HEK293T (cell line): ENCODE measurements at regions not wholly inside any gene's neighbourhood (a gene's known extent, or its start where the extent isn't known, plus 50 kb on each side); places are given as distances from the start of the nearest gene placed in this dataset.
"Not testable (repeated sequence)": the region's sequence is repeated elsewhere in the genome, so short reads cannot be mapped to it uniquely, and the experiment has no call there.

Experiments
- CTCF ChIA-PET: fragments of 350-600 bp; formaldehyde crosslinking; extraction: SDS; loops from one replicate; lab custom pipeline; 2021; ENCODE audit warnings: antibody characterized with exemption, inconsistent platforms; lab: Yijun Ruan, JAX
- POLR2A ChIA-PET: fragments of 350-600 bp; formaldehyde crosslinking; extraction: SDS; loops from one replicate; lab custom pipeline; 2020; ENCODE audit warnings: antibody characterized with exemption, inconsistent platforms; lab: Yijun Ruan, JAX
- DNase-seq: peaks from one replicate; pipeline ENCODE4 v3.0.0; 2012; ENCODE audit warnings: mixed read lengths; ENCODE audit errors: extremely low spot score
- ARNT ChIP-seq: fragments of 450-650 bp; IDR thresholded peaks from 2 replicates; pipeline ENCODE4 v1.6.1; 2017; ENCODE audit warnings: mild to moderate bottlenecking
- BHLHE40 ChIP-seq: fragments of 450-650 bp; IDR thresholded peaks from 2 replicates; pipeline ENCODE4 v1.6.1; 2016; ENCODE audit warnings: mild to moderate bottlenecking, moderate library complexity, borderline replicate concordance
- CTBP1 ChIP-seq: fragments of 450-650 bp; IDR thresholded peaks from 2 replicates; pipeline ENCODE4 v1.6.1; 2016; ENCODE audit warnings: borderline replicate concordance
- ELF4 ChIP-seq: fragments of 450-650 bp; IDR thresholded peaks from 2 replicates; pipeline ENCODE4 v1.6.1; 2017; ENCODE audit warnings: antibody characterized with exemption
- FOXA1 ChIP-seq: fragments of 450-650 bp; IDR thresholded peaks from 2 replicates; pipeline ENCODE4 v1.6.1; 2016; ENCODE audit warnings: mild to moderate bottlenecking
- FOXK2 ChIP-seq: fragments of 450-650 bp; IDR thresholded peaks from 2 replicates; pipeline ENCODE4 v1.6.1; 2016; ENCODE audit warnings: mild to moderate bottlenecking
- FOXM1 ChIP-seq: fragments of 450-650 bp; IDR thresholded peaks from 2 replicates; pipeline ENCODE4 v1.6.1; 2017; ENCODE audit warnings: mild to moderate bottlenecking, borderline replicate concordance
- HDGF ChIP-seq: fragments of 450-650 bp; IDR thresholded peaks from 2 replicates; pipeline ENCODE4 v1.6.1; 2017; ENCODE audit warnings: antibody characterized with exemption, borderline replicate concordance
- L3MBTL2 ChIP-seq: fragments of 450-650 bp; conservative IDR thresholded peaks from 2 replicates; pipeline ENCODE4 v1.6.1; 2016; ENCODE audit warnings: mild to moderate bottlenecking
- LEF1 ChIP-seq: fragments of 450-650 bp; IDR thresholded peaks from 2 replicates; pipeline ENCODE4 v1.6.1; 2017; ENCODE audit warnings: mild to moderate bottlenecking, borderline replicate concordance
- NFRKB ChIP-seq: fragments of 450-650 bp; IDR thresholded peaks from 2 replicates; pipeline ENCODE4 v1.6.1; 2016; ENCODE audit warnings: mild to moderate bottlenecking, moderate library complexity
- PKNOX1 ChIP-seq: fragments of 450-650 bp; IDR thresholded peaks from 2 replicates; pipeline ENCODE4 v1.6.1; 2016
- SP1 ChIP-seq: fragments of 450-650 bp; IDR thresholded peaks from 2 replicates; pipeline ENCODE4 v1.6.1; 2017
- SUZ12 ChIP-seq: fragments of 450-650 bp; IDR thresholded peaks from 2 replicates; pipeline ENCODE4 v1.6.1; 2016; ENCODE audit warnings: mild to moderate bottlenecking
- TARDBP ChIP-seq: fragments of 450-650 bp; IDR thresholded peaks from 2 replicates; pipeline ENCODE4 v1.6.1; 2016
- ZNF384 ChIP-seq: fragments of 450-650 bp; IDR thresholded peaks from 2 replicates; pipeline ENCODE4 v1.6.1; 2016

GRCh38 chr5:119951330-119951934 lies 322.1 kb downstream of the FAM170A start:
- TF ChIP-seq LEF1 (no peak), FOXM1 (no peak), HDGF (no peak), ELF4 (no peak), ZNF384 (no peak), NFRKB (no peak), SP1 (no peak), BHLHE40 (no peak), PKNOX1 (no peak), CTBP1 (no peak), FOXA1 (no peak), SUZ12 (no peak), TARDBP (no peak), L3MBTL2 (no peak), ARNT (no peak), FOXK2 (no peak)
- POLR2A ChIA-PET = no interaction called here
- DNase-seq = no peak
- CTCF ChIA-PET = no interaction called here

GRCh38 chr5:119953474-119953873 lies 324.1 kb downstream of the FAM170A start:
- no peak for DNase-seq
- CTCF ChIA-PET = no interaction called here
- POLR2A ChIA-PET = no interaction called here
- TF ChIP-seq BHLHE40 = no peak
- no peak for TF ChIP-seq ZNF384
- no peak for TF ChIP-seq ELF4
- TF ChIP-seq TARDBP = no peak
- TF ChIP-seq FOXK2 = no peak
- no peak for TF ChIP-seq SUZ12
- TF ChIP-seq PKNOX1 = no peak
- no peak for TF ChIP-seq NFRKB
- no peak for TF ChIP-seq FOXA1
- TF ChIP-seq HDGF = no peak
- TF ChIP-seq LEF1 = no peak
- TF ChIP-seq L3MBTL2 = no peak
- no peak for TF ChIP-seq FOXM1
- TF ChIP-seq ARNT = no peak
- TF ChIP-seq CTBP1 = no peak
- TF ChIP-seq SP1 = no peak

- no peak for DNase-seq
- POLR2A ChIA-PET = no interaction called here
- CTCF ChIA-PET = no interaction called here
- TF ChIP-seq PKNOX1 (no peak), LEF1 (no peak), ZNF384 (no peak), FOXK2 (no peak), ELF4 (no peak), FOXA1 (no peak), SP1 (no peak), TARDBP (no peak), BHLHE40 (no peak), L3MBTL2 (no peak)
These were observed 324.7 kb downstream of the FAM170A start for GRCh38 chr5:119954106-119954505.

GRCh38 chr5:119961993-119962392 lies 332.6 kb downstream of the FAM170A start:
- TF ChIP-seq BHLHE40 = no peak
- TF ChIP-seq SUZ12 = no peak
- TF ChIP-seq TARDBP = no peak
- no peak for TF ChIP-seq NFRKB
- TF ChIP-seq ZNF384 = no peak
- no peak for TF ChIP-seq SP1
- TF ChIP-seq HDGF = no peak
- ChIA-PET POLR2A (no interaction called here), CTCF (no interaction called here)
- no peak for DNase-seq

- no peak for DNase-seq
- ChIA-PET POLR2A (no interaction called here), CTCF (no interaction called here)
- TF ChIP-seq SP1 (no peak), L3MBTL2 (no peak), ELF4 (no peak), PKNOX1 (no peak), HDGF (no peak), ARNT (no peak), BHLHE40 (no peak), NFRKB (no peak), FOXK2 (no peak), ZNF384 (no peak), FOXA1 (no peak), LEF1 (no peak)
These were observed 336.7 kb downstream of the FAM170A start for GRCh38 chr5:119966028-119966427.

- CTCF ChIA-PET = no interaction called here
- TF ChIP-seq SP1 (no peak), FOXA1 (no peak), LEF1 (no peak), L3MBTL2 (no peak), ARNT (no peak), ELF4 (no peak), SUZ12 (no peak), NFRKB (no peak)
- POLR2A ChIA-PET = no interaction called here
- DNase-seq = no peak
These were observed 339.3 kb downstream of the FAM170A start for GRCh38 chr5:119968690-119969089.

- POLR2A ChIA-PET, CTCF ChIA-PET: not testable (repeated sequence)
These were observed 357.7 kb downstream of the FAM170A start for GRCh38 chr5:119987077-119987476.

More at GRCh38 chr5:119987077-119987476, 357.7 kb downstream of the FAM170A start:
- DNase-seq = not testable (repeated sequence)
